Mesodermal cell (in vitro differentiated cells): ENCODE measurements at regions not wholly inside any gene's neighbourhood (a gene's known extent, or its start where the extent isn't known, plus 50 kb on each side); places are given as distances from the start of the nearest gene placed in this dataset.

Source experiments
- H3K27ac ChIP-seq: 2 replicates; pipeline ENCODE4 v1.7.0; 2013; ENCODE audit warnings: mild to moderate bottlenecking, low read depth, low read length, moderate library complexity; ENCODE audit not compliant: severe bottlenecking
- H3K36me3 ChIP-seq: 2 replicates; pipeline ENCODE4 v1.7.1; 2013; ENCODE audit warnings: mild to moderate bottlenecking, low read length, moderate library complexity; ENCODE audit not compliant: control insufficient read depth, insufficient read depth
- H3K4me1 ChIP-seq: one replicate; pipeline ENCODE4 v1.7.1; 2013; ENCODE audit warnings: mild to moderate bottlenecking, low read length; ENCODE audit not compliant: insufficient read depth, control insufficient read depth, poor library complexity, severe bottlenecking
- H3K4me3 ChIP-seq: 2 replicates; pipeline ENCODE4 v1.7.0; 2013; ENCODE audit warnings: low read length, control low read depth, mild to moderate bottlenecking; ENCODE audit not compliant: insufficient read depth, poor library complexity, severe bottlenecking; ENCODE audit errors: extremely low read depth
- H3K9me3 ChIP-seq: 2 replicates; pipeline ENCODE4 v1.7.1; 2013; ENCODE audit warnings: mild to moderate bottlenecking, low read length, moderate library complexity; ENCODE audit not compliant: control insufficient read depth
- WGBS, 2 experiments: methylation state at CpG; one replicate each; pipeline ENCODE4 v1.1.5; 2013; ENCODE audit warnings: missing lambda C conversion rate in 2 of 2; ENCODE audit not compliant: insufficient coverage in 2 of 2; 5-methylcytosine and 5-hydroxymethylcytosine counted together

DNA sequence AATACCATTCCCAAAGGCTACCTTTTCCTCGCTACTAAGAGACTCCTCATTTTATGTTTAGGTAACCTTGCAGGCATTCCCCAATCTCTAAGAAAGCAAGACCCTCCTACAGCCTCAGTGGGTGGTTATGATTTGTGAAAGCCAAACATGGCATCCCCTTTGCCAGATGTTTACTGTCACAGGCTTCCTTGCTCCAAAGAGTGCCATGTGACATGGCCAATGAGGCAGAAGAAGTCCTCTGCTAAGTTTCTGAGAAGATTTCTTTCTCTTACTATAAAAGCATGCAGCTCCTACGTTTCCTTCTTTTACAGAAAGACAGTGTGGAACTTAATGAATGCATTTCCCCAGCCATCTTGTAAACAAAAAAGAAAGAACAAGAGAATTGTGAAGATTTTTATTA, 688.2 kb downstream of the TBC1D32 start:
- WGBS, 2 experiments: no CpG with 5 or more reads among the region's 2 CpGs
- Histone ChIP-seq H3K4me3 (no peak overlapping the region), H3K27ac (no peak overlapping the region), H3K9me3 (no peaks in the 10 kb centered on the region), H3K4me1 (no peaks in the 10 kb centered on the region), H3K36me3 (no peaks in the 10 kb centered on the region)

DNA sequence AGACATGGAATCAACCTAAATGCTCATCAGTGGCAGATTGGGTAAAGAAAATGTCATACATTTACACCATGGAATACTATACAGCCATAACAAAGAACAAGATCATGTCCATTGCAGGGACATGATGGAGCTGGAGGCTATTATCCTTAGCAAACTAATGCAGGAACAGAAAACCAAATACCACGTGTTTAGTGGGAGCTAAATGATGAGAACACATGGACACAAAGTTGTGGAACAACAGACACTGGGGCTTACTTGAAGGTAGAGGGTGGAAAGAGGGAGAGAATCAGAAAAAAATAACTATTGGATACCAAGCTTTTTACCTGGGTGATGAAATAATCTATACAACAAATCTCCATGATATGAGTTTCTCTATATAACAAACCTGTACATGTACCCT, 701.3 kb downstream of the TBC1D32 start:
- 67% methylated on average over 1 of the region's 1 CpG; no CpG with 5 or more reads in 1 of the 2 experiments for WGBS, 2 experiments
- Histone ChIP-seq H3K36me3 (no peaks in the 10 kb centered on the region), H3K4me3 (no peak overlapping the region), H3K4me1 (no peaks in the 10 kb centered on the region), H3K9me3 (no peaks in the 10 kb centered on the region), H3K27ac (no peak overlapping the region)

DNA sequence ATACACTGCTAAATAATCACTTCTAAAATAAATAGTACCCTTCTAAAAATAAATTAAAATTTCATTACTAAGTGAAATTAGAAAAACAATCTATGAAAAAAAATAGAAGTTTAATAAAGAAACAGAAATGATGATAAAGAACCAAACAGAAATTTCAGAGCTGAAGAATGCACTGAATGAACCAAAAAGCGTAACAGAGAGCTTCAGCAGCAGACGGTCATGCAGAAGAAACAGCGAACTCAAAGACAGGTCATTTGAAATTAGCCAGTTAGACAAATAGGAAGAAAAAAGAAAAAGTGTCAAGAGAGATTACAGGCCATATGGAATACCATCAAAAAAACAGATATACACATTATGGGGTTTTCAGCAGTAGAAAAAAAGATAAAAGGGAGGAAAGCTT, 706.7 kb downstream of the TBC1D32 start:
- Histone ChIP-seq H3K4me1 (no peaks in the 10 kb centered on the region), H3K9me3 (no peaks in the 10 kb centered on the region), H3K36me3 (no peaks in the 10 kb centered on the region), H3K4me3 (no peak overlapping the region), H3K27ac (no peak overlapping the region)
- WGBS, 2 experiments: 85 to 95% methylated on average over 2 of the region's 3 CpGs

DNA sequence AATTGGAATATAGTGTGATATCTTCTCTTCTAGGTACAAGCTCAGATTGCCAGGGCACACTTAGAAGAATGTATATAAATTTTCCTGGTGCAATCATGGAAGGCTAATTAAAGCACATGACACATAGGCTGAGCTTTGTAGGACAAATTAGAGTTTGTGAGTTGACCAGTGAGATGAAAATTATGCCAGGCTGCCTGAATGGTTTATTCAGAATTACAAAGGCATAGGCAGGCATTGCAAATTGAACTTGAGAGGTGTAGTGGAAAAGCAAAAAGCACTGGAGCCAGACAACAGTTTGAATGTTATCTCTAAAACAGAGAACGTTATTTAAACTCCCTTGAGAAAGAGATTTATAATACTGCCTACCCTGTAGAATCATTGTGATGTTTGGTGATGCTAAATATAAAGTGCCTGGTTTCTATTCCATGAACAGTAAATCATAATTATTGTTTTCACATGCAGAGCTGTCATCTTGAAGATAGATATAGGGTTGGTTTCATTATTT, 712.1 kb downstream of the TBC1D32 start:
- no peaks in the 10 kb centered on the region for H3K9me3 ChIP-seq
- H3K36me3 ChIP-seq: no peaks in the 10 kb centered on the region
- H3K4me3 ChIP-seq: no peak overlapping the region
- WGBS, 2 experiments: no CpG with 5 or more reads among the region's 1 CpG
- no peak overlapping the region for H3K27ac ChIP-seq
- H3K4me1 ChIP-seq: no peaks in the 10 kb centered on the region

DNA sequence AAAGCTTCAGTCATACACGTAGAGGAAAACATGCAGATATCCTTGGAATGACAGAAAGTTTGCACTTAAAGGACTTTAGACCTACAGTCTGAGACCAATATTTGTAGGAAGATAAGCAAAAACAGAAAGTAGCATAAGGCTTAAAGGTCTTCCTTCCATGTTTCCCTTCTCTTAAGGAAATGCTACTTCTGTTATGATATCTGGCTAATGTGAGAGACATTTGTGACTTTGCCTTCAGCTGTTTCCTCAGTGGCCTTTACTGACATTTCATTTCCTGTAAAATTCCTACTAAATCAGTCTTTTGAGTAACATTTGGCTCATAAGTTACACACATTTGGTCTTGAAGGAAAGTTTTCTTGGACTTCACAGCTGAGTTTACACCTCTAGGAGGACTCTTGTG, 713.4 kb downstream of the TBC1D32 start:
- 78% methylated on average over 1 of the region's 1 CpG; no CpG with 5 or more reads in 1 of the 2 experiments for whole genome bisulfite sequencing, 2 experiments
- H3K9me3 ChIP-seq: no peaks in the 10 kb centered on the region
- no peaks in the 10 kb centered on the region for H3K4me1 ChIP-seq
- no peak overlapping the region for H3K27ac ChIP-seq
- no peaks in the 10 kb centered on the region for H3K36me3 ChIP-seq
- no peak overlapping the region for H3K4me3 ChIP-seq

DNA sequence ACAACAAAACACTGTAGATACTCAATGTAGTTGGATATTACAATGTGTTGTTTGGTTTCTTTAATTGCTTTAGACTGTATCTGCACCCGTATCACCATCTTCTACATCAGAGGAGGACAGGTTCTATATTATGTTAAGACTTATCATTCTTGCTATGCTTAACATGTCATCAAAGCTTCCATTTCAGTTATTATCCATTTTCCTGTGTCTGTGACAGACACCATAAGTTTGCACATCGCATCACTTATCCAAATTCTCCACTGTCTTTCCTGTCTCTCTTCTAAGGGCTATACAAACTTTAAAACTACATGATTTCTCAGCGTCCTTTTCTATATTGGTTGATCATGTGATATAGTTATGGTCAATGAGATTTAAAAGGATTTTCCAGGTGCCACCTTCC, 719.0 kb downstream of the TBC1D32 start:
- Histone ChIP-seq H3K9me3 (no peaks in the 10 kb centered on the region), H3K27ac (no peak overlapping the region), H3K4me3 (no peak overlapping the region), H3K36me3 (no peaks in the 10 kb centered on the region), H3K4me1 (no peaks in the 10 kb centered on the region)
- 83 to 92% methylated on average over 1 of the region's 3 CpGs for WGBS, 2 experiments

DNA sequence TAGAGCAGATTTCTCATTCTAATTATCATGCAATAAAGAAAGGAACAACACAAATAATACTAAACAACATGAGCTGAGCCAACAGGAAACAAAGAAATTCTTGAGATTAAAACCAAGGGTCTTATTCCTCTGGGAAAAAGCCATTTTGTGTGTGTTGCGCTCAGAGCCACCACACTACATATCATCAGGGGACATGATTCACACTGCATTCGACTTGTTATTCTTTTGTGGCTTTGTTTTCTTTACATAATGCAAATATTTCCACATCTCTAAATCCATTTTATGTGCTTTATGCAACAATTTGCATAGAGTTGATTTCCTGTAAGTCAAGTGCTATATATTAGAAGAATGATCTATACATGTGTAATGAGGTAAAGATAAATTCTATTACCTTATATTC, 719.6 kb downstream of the TBC1D32 start:
- WGBS, 2 experiments: 75% methylated on average over 1 of the region's 2 CpGs; no CpG with 5 or more reads in 1 of the 2 experiments
- Histone ChIP-seq H3K4me3 (no peak overlapping the region), H3K9me3 (no peaks in the 10 kb centered on the region), H3K36me3 (no peaks in the 10 kb centered on the region), H3K27ac (no peak overlapping the region), H3K4me1 (no peaks in the 10 kb centered on the region)

DNA sequence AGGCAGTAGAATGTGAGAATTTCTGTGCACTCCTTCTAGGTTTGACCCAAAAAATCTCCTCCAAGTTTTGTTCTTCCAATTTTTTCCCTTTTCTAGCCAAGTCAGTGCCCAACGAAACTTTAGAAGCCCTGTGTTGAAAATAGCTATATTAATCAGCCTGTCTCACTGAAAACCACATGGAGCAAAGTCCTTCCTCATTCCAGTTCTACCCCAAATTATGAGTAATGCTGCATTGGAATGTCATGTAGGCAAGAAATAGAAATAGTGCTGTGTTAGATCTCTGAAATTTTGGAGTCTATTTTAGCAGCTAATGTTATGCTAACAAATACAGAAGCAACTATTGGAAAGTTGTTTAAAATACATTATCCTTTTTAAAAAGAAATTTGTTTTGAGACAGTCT, 725.5 kb downstream of the TBC1D32 start:
- 60% methylated on average over 1 of the region's 1 CpG; no CpG with 5 or more reads in 1 of the 2 experiments for WGBS, 2 experiments
- no peak overlapping the region for H3K27ac ChIP-seq

DNA sequence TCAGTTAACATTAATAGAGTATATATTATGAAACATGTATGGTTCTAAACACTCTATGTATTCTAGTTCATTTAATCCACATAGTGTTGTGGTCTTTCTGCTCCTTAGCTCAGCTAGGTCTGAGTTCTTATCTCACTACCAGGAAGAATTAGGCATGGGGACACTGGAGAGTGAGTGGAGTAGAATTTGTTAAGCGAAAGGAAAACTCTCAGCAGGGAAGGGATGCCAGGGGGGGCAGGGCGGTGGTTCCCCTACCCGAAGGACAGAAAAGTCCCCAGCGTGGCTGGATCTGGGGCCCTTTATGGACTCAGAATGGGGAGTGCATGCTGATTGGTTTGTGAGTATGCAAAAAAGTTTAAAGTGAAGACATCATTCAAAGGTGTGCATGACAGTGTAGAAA, 727.5 kb downstream of the TBC1D32 start:
- 57 to 58% methylated on average over 4 of the region's 4 CpGs for WGBS, 2 experiments
- Histone ChIP-seq H3K4me3 (no peak overlapping the region), H3K36me3 (no peaks in the 10 kb centered on the region), H3K27ac (no peak overlapping the region), H3K9me3 (no peaks in the 10 kb centered on the region), H3K4me1 (no peaks in the 10 kb centered on the region)

More for the DNA sequence above, 725.5 kb downstream of the TBC1D32 start:
- Histone ChIP-seq H3K9me3 (no peaks in the 10 kb centered on the region), H3K4me1 (no peaks in the 10 kb centered on the region), H3K36me3 (no peaks in the 10 kb centered on the region), H3K4me3 (no peak overlapping the region)

DNA sequence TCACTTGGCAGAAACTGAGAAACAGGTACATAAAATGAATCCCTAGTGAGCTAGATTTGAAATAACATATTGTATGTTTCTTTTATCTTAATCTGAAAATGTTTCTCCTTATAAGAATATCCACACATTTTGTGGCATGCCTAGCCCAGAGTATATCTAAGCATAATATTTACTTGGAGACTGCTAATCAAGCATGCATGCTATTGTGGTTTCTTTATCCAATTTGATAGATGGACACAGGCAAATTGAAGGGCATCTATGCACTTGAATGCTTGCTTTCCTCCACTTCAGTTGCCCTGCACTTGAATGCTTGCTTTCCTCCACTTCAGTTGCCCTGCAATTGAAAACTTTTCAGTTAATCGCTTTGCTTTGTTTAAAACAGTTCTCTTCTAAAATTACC, 729.8 kb downstream of the TBC1D32 start:
- Histone ChIP-seq H3K4me1 (no peaks in the 10 kb centered on the region), H3K9me3 (no peaks in the 10 kb centered on the region), H3K4me3 (no peak overlapping the region), H3K27ac (no peak overlapping the region), H3K36me3 (no peaks in the 10 kb centered on the region)
- WGBS, 2 experiments: no CpG with 5 or more reads among the region's 1 CpG

DNA sequence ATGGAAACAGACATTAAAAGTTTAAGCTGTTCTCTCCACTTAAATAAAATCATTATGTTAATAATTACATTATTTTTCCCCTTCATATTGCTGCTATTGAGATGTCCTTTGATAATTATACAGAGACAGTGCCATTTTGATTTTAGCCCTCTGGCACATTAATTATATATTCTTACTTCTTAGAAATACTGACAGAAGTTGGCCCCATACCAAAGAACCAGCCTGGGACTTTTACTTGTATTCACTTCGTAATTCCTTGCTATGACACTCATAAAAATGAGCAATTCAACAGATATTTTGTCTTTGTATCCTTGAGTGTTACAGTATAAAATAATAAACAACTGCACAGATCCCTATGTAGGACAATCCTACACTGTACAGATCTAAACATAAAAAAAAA, 743.7 kb downstream of the TBC1D32 start:
- no CpG with 5 or more reads among the region's 1 CpG for WGBS, 2 experiments
- H3K9me3 ChIP-seq: no peaks in the 10 kb centered on the region
- H3K4me1 ChIP-seq: no peaks in the 10 kb centered on the region

More for the DNA sequence above, 743.7 kb downstream of the TBC1D32 start:
- Histone ChIP-seq H3K4me3 (no peak overlapping the region), H3K27ac (no peak overlapping the region), H3K36me3 (no peaks in the 10 kb centered on the region)
